HG02588 (cell line): ENCODE measurements at regions not wholly inside any gene's neighbourhood (a gene's known extent, or its start where the extent isn't known, plus 50 kb on each side); places are given as distances from the start of the nearest gene placed in this dataset.
"Not testable (repeated sequence)": the region's sequence is repeated elsewhere in the genome, so short reads cannot be mapped to it uniquely, and the experiment has no call there.

ENCODE experiments used
- ATAC-seq: cut with Tn5 transposase; IDR thresholded peaks from one replicate; pipeline ENCODE4 v1.9.1; 2021; ENCODE audit warnings: mild to moderate bottlenecking, moderate library complexity; ENCODE audit not compliant: unreplicated experiment

GRCh38 chr2:83471655-83472054, 987.4 kb downstream of the SUCLG1 start:
- ATAC-seq, result no peak

GRCh38 chr2:83470928-83471327, 988.2 kb downstream of the SUCLG1 start:
- ATAC-seq, result no peak

GRCh38 chr2:83464444-83464843, 994.6 kb downstream of the SUCLG1 start:
- ATAC-seq, result no peak

GRCh38 chr2:83462881-83463280, 996.2 kb downstream of the SUCLG1 start:
- ATAC-seq, result no peak

- ATAC-seq, result no peak
Measured at GRCh38 chr2:83461135-83461534, 997.9 kb downstream of the SUCLG1 start.

- ATAC-seq, result no peak
Measured at GRCh38 chr2:83459456-83459855, 999.6 kb downstream of the SUCLG1 start.

GRCh38 chr2:83435989-83436388, 1023.1 kb downstream of the SUCLG1 start:
- ATAC-seq, result no peak

- no peak for ATAC-seq
Measured at GRCh38 chr2:83420993-83421392, 1038.1 kb downstream of the SUCLG1 start.

GRCh38 chr2:83394134-83394904, 1064.8 kb downstream of the SUCLG1 start:
- no peak for ATAC-seq

GRCh38 chr2:83388804-83389203, 1070.3 kb downstream of the SUCLG1 start:
- no peak for ATAC-seq

- no peak for ATAC-seq
Measured at GRCh38 chr2:83386549-83386948, 1072.5 kb downstream of the SUCLG1 start.

- no peak for ATAC-seq
Measured at GRCh38 chr2:83378921-83379320, 1080.2 kb downstream of the SUCLG1 start.

- ATAC-seq, result no peak
Measured at GRCh38 chr2:83376731-83377130, 1082.3 kb downstream of the SUCLG1 start.

- no peak for ATAC-seq
Measured at GRCh38 chr2:83370419-83370762, 1088.7 kb downstream of the SUCLG1 start.

GRCh38 chr2:83369601-83370418, 1089.3 kb downstream of the SUCLG1 start:
- ATAC-seq, result no peak

- no peak for ATAC-seq
Measured at GRCh38 chr2:83368916-83369315, 1090.2 kb downstream of the SUCLG1 start.

GRCh38 chr2:83368461-83368860, 1090.6 kb downstream of the SUCLG1 start:
- ATAC-seq, result no peak

- no peak for ATAC-seq
Measured at GRCh38 chr2:83365476-83365875, 1093.6 kb downstream of the SUCLG1 start.

GRCh38 chr2:83364264-83364663, 1094.8 kb downstream of the SUCLG1 start:
- ATAC-seq, result no peak

GRCh38 chr2:83363138-83363537, 1095.9 kb downstream of the SUCLG1 start:
- not testable (repeated sequence) for ATAC-seq

- no peak for ATAC-seq
Measured at GRCh38 chr2:83359336-83359735, 1099.7 kb downstream of the SUCLG1 start.

- ATAC-seq, result no peak
Measured at GRCh38 chr2:83342860-83343329, 1116.2 kb downstream of the SUCLG1 start.
